CD4-positive, CD25-positive, alpha-beta regulatory T cell (primary cell): ENCODE measurements at regions not wholly inside any gene's neighbourhood (a gene's known extent, or its start where the extent isn't known, plus 50 kb on each side); places are given as distances from the start of the nearest gene placed in this dataset.

Experiments
- ATAC-seq, 2 donors: fragments of 150-1000 bp; cut with Tn5 transposase; one replicate each; pipeline ENCODE4 v1.10.0; 2021; ENCODE audit warnings: low read depth in 2 of 2, moderate number of reproducible peaks in 2 of 2, moderate library complexity in 1 of 2
- DNase-seq, 3 donors: peaks; one replicate each; pipeline versions ENCODE4 v3.0.0 to v3.0.0-alpha.2; 2012 to 2022; ENCODE audit warnings: mixed read lengths in 1 of 3
- H3K27ac ChIP-seq: one replicate; pipeline ENCODE4 v1.7.0; 2013; ENCODE audit warnings: mild to moderate bottlenecking, low read length; ENCODE audit not compliant: insufficient read depth, poor library complexity, severe bottlenecking
- H3K27me3 ChIP-seq: one replicate; pipeline ENCODE4 v1.7.0; 2013; ENCODE audit warnings: low read length; ENCODE audit not compliant: control insufficient read depth, insufficient read depth
- H3K36me3 ChIP-seq: one replicate; pipeline ENCODE4 v1.7.0; 2013; ENCODE audit warnings: mild to moderate bottlenecking, low read length, moderate library complexity; ENCODE audit not compliant: control insufficient read depth, insufficient read depth
- H3K4me1 ChIP-seq: 2 replicates; pipeline ENCODE4 v1.7.0; 2013; ENCODE audit warnings: mild to moderate bottlenecking, low read length; ENCODE audit not compliant: insufficient read depth, control insufficient read depth, poor library complexity, severe bottlenecking
- H3K4me3 ChIP-seq: one replicate; pipeline ENCODE4 v1.7.0; 2013; ENCODE audit warnings: low read depth, mild to moderate bottlenecking, low read length, moderate library complexity
- H3K9me3 ChIP-seq, 2 experiments: 1 replicate in 1 of 2; 2 replicates in 1 of 2; pipeline ENCODE4 v1.7.0; 2013; ENCODE audit warnings: low read length in 2 of 2, mild to moderate bottlenecking in 1 of 2, moderate library complexity in 1 of 2; ENCODE audit not compliant: control insufficient read depth in 2 of 2
- H3K27ac Mint-ChIP-seq, 3 donors: one replicate each; pipeline ENCODE4 v1.8.0; 2020 to 2022; ENCODE audit warnings: mild to moderate bottlenecking in 3 of 3, mixed read lengths in 3 of 3, moderate library complexity in 2 of 3
- H3K27me3 Mint-ChIP-seq: one replicate; pipeline ENCODE4 v1.8.0; 2022; ENCODE audit warnings: mild to moderate bottlenecking, mixed read lengths
- H3K36me3 Mint-ChIP-seq: one replicate; pipeline ENCODE4 v1.8.0; 2020; ENCODE audit warnings: mixed read lengths
- H3K4me1 Mint-ChIP-seq, 4 donors: one replicate each; pipeline ENCODE4 v1.8.0; 2020 to 2022; ENCODE audit warnings: mixed read lengths in 4 of 4, mild to moderate bottlenecking in 1 of 4
- H3K4me3 Mint-ChIP-seq, 4 donors: one replicate each; pipeline ENCODE4 v1.8.0; 2020 to 2022; ENCODE audit warnings: mild to moderate bottlenecking in 4 of 4, mixed read lengths in 4 of 4, moderate library complexity in 3 of 4
- H3K9me3 Mint-ChIP-seq, 7 donors: one replicate each; pipeline ENCODE4 v1.8.0; 2020 to 2022; ENCODE audit warnings: mixed read lengths in 7 of 7, mild to moderate bottlenecking in 3 of 7, moderate library complexity in 2 of 7

- Mint-ChIP-seq H3K36me3 (no peaks in the 10 kb centered on the region), H3K4me1 (no peaks in the 10 kb centered on the region), H3K4me3 (no peak overlapping the region), H3K27ac (no peak overlapping the region), H3K9me3 (peaks cover 0 to 12% (median 3%) of the 10 kb centered on the region in 7 donors), H3K27me3 (no peaks in the 10 kb centered on the region)
- no peak for ATAC-seq
- Histone ChIP-seq H3K4me3 (no peak overlapping the region), H3K27ac (no peak overlapping the region), H3K9me3 (no peaks in the 10 kb centered on the region), H3K27me3 (no peaks in the 10 kb centered on the region), H3K36me3 (no peaks in the 10 kb centered on the region), H3K4me1 (no peaks in the 10 kb centered on the region)
- DNase-seq, result no peak
Observed at GRCh38 chr9:73565833-73566465, 414.3 kb downstream of the ANXA1 start.

- no peak overlapping the region for H3K27ac ChIP-seq
- Mint-ChIP-seq H3K4me1 (no peaks in the 10 kb centered on the region), H3K4me3 (no peak overlapping the region), H3K27ac (no peak overlapping the region), H3K27me3 (no peaks in the 10 kb centered on the region), H3K36me3 (no peaks in the 10 kb centered on the region), H3K9me3 (peaks cover 0 to 12% (median 3%) of the 10 kb centered on the region in 7 donors)
- H3K4me3 ChIP-seq, result no peak overlapping the region
- DNase-seq, result no peak
- no peaks in the 10 kb centered on the region for H3K9me3 ChIP-seq
- no peaks in the 10 kb centered on the region for H3K27me3 ChIP-seq
- no peaks in the 10 kb centered on the region for H3K36me3 ChIP-seq
- ATAC-seq, result no peak
- no peaks in the 10 kb centered on the region for H3K4me1 ChIP-seq
Observed at GRCh38 chr9:73566627-73567026, 415.0 kb downstream of the ANXA1 start.

GRCh38 chr9:73573235-73573634 is 421.6 kb downstream of the ANXA1 start:
- Mint-ChIP-seq H3K36me3 (no peaks in the 10 kb centered on the region), H3K4me1 (no peaks in the 10 kb centered on the region), H3K9me3 (peaks cover 0 to 4% (median 1%) of the 10 kb centered on the region in 7 donors), H3K4me3 (no peak overlapping the region), H3K27ac (no peak overlapping the region), H3K27me3 (no peaks in the 10 kb centered on the region)
- H3K9me3 ChIP-seq, result no peaks in the 10 kb centered on the region
- no peaks in the 10 kb centered on the region for H3K4me1 ChIP-seq
- ATAC-seq (no peak), DNase-seq (no peak)
- H3K27me3 ChIP-seq, result no peaks in the 10 kb centered on the region
- H3K27ac ChIP-seq, result no peak overlapping the region
- H3K36me3 ChIP-seq, result no peaks in the 10 kb centered on the region
- H3K4me3 ChIP-seq, result no peak overlapping the region

- H3K9me3 ChIP-seq, result no peaks in the 10 kb centered on the region
- H3K4me3 ChIP-seq, result no peak overlapping the region
- H3K36me3 ChIP-seq, result no peaks in the 10 kb centered on the region
- Mint-ChIP-seq H3K27ac (no peak overlapping the region), H3K4me3 (no peak overlapping the region), H3K36me3 (no peaks in the 10 kb centered on the region), H3K4me1 (no peaks in the 10 kb centered on the region), H3K27me3 (no peaks in the 10 kb centered on the region), H3K9me3 (peaks cover 0 to 6% (median 2%) of the 10 kb centered on the region in 7 donors)
- H3K27ac ChIP-seq, result no peak overlapping the region
- no peaks in the 10 kb centered on the region for H3K27me3 ChIP-seq
- no peak for DNase-seq
- no peak for ATAC-seq
- no peaks in the 10 kb centered on the region for H3K4me1 ChIP-seq
Observed at GRCh38 chr9:73575101-73576060, 423.7 kb downstream of the ANXA1 start.

GRCh38 chr9:73577848-73578247 is 426.2 kb downstream of the ANXA1 start:
- no peak for DNase-seq
- Mint-ChIP-seq H3K4me3 (no peak overlapping the region), H3K36me3 (no peaks in the 10 kb centered on the region), H3K27me3 (no peaks in the 10 kb centered on the region), H3K27ac (no peak overlapping the region), H3K9me3 (peaks cover 0 to 6% (median 0%) of the 10 kb centered on the region in 7 donors), H3K4me1 (no peaks in the 10 kb centered on the region)
- ATAC-seq, result no peak
- Histone ChIP-seq H3K4me3 (no peak overlapping the region), H3K4me1 (no peaks in the 10 kb centered on the region), H3K27me3 (no peaks in the 10 kb centered on the region), H3K27ac (no peak overlapping the region), H3K36me3 (no peaks in the 10 kb centered on the region), H3K9me3 (no peaks in the 10 kb centered on the region)

GRCh38 chr9:73579823-73580222 is 428.2 kb downstream of the ANXA1 start:
- no peak overlapping the region for H3K27ac Mint-ChIP-seq
- no peaks in the 10 kb centered on the region for H3K4me1 Mint-ChIP-seq
- no peaks in the 10 kb centered on the region for H3K9me3 ChIP-seq
- DNase-seq (no peak), ATAC-seq (no peak)
- no peaks in the 10 kb centered on the region for H3K36me3 Mint-ChIP-seq
- no peaks in the 10 kb centered on the region for H3K36me3 ChIP-seq
- H3K4me3 ChIP-seq, result no peak overlapping the region
- no peak overlapping the region for H3K4me3 Mint-ChIP-seq
- peaks cover 0 to 6% (median 0%) of the 10 kb centered on the region in 7 donors for H3K9me3 Mint-ChIP-seq
- H3K27ac ChIP-seq, result no peak overlapping the region
- no peaks in the 10 kb centered on the region for H3K27me3 Mint-ChIP-seq
- H3K27me3 ChIP-seq, result no peaks in the 10 kb centered on the region
- H3K4me1 ChIP-seq, result no peaks in the 10 kb centered on the region

- no peaks in the 10 kb centered on the region for H3K27me3 Mint-ChIP-seq
- Histone ChIP-seq H3K9me3 (no peaks in the 10 kb centered on the region), H3K4me3 (no peak overlapping the region), H3K36me3 (no peaks in the 10 kb centered on the region), H3K27ac (no peak overlapping the region), H3K4me1 (no peaks in the 10 kb centered on the region), H3K27me3 (no peaks in the 10 kb centered on the region)
- H3K36me3 Mint-ChIP-seq, result no peaks in the 10 kb centered on the region
- H3K4me3 Mint-ChIP-seq, result no peak overlapping the region
- H3K27ac Mint-ChIP-seq, result no peak overlapping the region
- DNase-seq, result no peak
- ATAC-seq, result no peak
- no peaks in the 10 kb centered on the region for H3K4me1 Mint-ChIP-seq
- H3K9me3 Mint-ChIP-seq, result peaks cover 0 to 5% (median 2%) of the 10 kb centered on the region in 7 donors
Observed at GRCh38 chr9:73583576-73583975, 431.9 kb downstream of the ANXA1 start.
